Keratinocyte (primary cell): ENCODE measurements at regions not wholly inside any gene's neighbourhood (a gene's known extent, or its start where the extent isn't known, plus 50 kb on each side); places are given as distances from the start of the nearest gene placed in this dataset.

ENCODE experiments used
- EZH2 ChIP-seq: IDR thresholded peaks from one replicate; pipeline ENCODE4 v1.6.1; 2012; ENCODE audit warnings: inconsistent platforms, mild to moderate bottlenecking, low read length, moderate library complexity
- TF ChIP-seq, protein P1 (sequence below), 3 experiments: IDR thresholded peaks in 1 of 3; conservative IDR thresholded peaks in 1 of 3; optimal IDR thresholded peaks in 1 of 3; 2 replicates in 2 of 3; 3 replicates in 1 of 3; pipeline versions ENCODE3 to v1.5.1; 2011; ENCODE audit warnings: low read length in 3 of 3, mild to moderate bottlenecking in 3 of 3, moderate library complexity in 2 of 3, control low read depth in 1 of 3, inconsistent platforms in 1 of 3; ENCODE audit not compliant: insufficient read depth in 2 of 3; ENCODE audit errors: extremely low read depth in 1 of 3

DNA sequence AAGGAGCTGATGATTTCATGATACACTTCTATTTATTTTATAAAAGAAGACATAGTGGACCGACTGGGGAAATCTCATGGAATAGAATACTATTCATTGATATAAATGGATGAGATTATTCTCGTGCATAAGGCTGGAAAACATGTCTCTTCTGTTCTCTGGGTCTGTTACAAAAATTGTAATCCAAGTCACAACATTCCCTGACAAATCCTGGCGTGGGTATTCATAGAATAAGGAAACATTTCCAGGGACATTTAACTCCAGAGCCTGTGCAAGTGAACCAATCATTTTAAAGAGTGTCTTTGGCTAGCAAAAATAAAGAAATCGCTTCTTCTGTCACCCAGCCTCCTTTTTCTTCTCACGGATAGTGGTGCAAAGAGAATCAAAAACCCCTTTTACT is 1148.5 kb upstream of the AUTS2 start:
- TF ChIP-seq, protein P1, sequence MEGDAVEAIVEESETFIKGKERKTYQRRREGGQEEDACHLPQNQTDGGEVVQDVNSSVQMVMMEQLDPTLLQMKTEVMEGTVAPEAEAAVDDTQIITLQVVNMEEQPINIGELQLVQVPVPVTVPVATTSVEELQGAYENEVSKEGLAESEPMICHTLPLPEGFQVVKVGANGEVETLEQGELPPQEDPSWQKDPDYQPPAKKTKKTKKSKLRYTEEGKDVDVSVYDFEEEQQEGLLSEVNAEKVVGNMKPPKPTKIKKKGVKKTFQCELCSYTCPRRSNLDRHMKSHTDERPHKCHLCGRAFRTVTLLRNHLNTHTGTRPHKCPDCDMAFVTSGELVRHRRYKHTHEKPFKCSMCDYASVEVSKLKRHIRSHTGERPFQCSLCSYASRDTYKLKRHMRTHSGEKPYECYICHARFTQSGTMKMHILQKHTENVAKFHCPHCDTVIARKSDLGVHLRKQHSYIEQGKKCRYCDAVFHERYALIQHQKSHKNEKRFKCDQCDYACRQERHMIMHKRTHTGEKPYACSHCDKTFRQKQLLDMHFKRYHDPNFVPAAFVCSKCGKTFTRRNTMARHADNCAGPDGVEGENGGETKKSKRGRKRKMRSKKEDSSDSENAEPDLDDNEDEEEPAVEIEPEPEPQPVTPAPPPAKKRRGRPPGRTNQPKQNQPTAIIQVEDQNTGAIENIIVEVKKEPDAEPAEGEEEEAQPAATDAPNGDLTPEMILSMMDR (optimal IDR thresholded peaks at IDR 0.05 in 1 of 3, IDR thresholded peaks at IDR 0.05 in 1 of 3, conservative IDR thresholded peaks at IDR 0.05 in 1 of 3; ENCODE audit: extremely low read depth in 1 of 3, insufficient read depth in 2 of 3, low read length in 3 of 3), result no peak
- TF ChIP-seq EZH2, result no peak
